ENCODE measurements at regions not wholly inside any gene's neighbourhood (a gene's known extent, or its start where the extent isn't known, plus 50 kb on each side); places are given as distances from the start of the nearest gene placed in this dataset.

DNA sequence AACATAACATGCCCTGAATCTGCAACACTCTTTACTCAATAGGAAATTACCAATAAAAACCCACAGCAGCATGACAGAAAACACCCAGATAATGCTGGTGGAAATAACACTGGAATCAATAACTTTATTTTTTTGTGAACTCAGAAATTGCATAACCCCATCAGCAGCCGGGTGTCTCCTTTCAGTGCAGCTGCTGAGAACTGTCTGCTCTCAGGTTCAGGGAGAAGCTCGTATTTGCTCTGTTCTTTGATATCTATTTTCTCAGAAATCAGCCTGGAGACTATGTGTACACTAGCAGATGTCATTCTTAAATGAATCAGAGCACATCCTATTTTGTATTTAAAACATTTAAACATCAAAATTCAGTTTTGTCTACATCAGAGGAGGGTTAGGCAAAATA is 506.0 kb downstream of the POM121L12 start:
- peak; percentile 29 for DNase-seq

DNA sequence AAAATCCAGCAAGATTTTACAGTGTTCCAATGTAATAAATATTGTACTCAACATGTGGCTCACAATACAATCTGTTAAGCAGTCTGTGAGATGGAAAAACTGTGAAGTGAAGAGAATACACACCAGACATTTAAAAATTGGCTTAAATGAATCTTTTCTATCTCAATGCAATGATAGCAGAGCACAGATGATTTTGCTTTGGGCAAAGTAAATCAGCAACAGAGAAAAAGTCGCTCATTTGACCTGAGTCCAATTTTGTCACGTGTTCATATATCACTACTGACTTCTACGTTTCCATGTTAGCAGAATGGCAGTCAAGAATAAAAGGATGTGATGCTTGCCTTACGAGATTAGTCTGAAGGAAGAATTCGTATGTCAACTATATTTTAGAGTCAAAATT is 506.7 kb downstream of the POM121L12 start:
- DNase-seq = no peak

Measured in NCI-H2029 (cell line).